GM23338 (cell line): ENCODE measurements at regions not wholly inside any gene's neighbourhood (a gene's known extent, or its start where the extent isn't known, plus 50 kb on each side); places are given as distances from the start of the nearest gene placed in this dataset.

ENCODE experiments used
- EZH2 ChIP-seq: fragments of 200-600 bp; sonication (generic); IDR thresholded peaks from one replicate; pipeline ENCODE4 v1.8.0; 2017; ENCODE audit warnings: antibody characterized with exemption, mild to moderate bottlenecking, low read depth; ENCODE audit not compliant: unreplicated experiment
- TF ChIP-seq, protein P1 (sequence below), 2 experiments: fragments of 200-600 bp in 1 of 2; sonication (generic) in 1 of 2; conservative IDR thresholded peaks; 2 replicates each; pipeline versions ENCODE4 v1.5.1 to v1.6.1; 2016 to 2017; ENCODE audit warnings: antibody characterized with exemption in 2 of 2, low read depth in 2 of 2, mild to moderate bottlenecking in 2 of 2, moderate library complexity in 1 of 2

DNA sequence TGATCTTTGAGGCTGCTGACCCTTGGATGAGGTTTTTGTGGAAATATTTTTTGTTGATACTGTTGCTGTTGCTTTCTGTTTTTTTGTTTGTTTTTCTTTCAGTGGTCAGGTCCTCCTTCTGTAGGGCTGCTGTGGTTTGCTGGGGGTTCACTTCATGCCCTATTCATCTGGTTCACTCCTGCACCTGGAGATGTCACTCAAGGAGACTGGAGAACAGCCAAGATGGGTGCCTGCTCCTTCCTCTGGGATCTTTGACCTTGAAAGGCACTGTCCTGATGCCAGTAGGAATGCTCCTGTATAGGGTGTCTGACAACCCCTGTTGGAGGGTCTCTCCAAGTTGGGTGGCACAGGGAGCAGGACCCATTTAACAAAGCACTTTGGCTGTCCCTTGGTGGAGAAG, 67.0 kb upstream of the ACTBL2 start:
- TF ChIP-seq, protein P1, sequence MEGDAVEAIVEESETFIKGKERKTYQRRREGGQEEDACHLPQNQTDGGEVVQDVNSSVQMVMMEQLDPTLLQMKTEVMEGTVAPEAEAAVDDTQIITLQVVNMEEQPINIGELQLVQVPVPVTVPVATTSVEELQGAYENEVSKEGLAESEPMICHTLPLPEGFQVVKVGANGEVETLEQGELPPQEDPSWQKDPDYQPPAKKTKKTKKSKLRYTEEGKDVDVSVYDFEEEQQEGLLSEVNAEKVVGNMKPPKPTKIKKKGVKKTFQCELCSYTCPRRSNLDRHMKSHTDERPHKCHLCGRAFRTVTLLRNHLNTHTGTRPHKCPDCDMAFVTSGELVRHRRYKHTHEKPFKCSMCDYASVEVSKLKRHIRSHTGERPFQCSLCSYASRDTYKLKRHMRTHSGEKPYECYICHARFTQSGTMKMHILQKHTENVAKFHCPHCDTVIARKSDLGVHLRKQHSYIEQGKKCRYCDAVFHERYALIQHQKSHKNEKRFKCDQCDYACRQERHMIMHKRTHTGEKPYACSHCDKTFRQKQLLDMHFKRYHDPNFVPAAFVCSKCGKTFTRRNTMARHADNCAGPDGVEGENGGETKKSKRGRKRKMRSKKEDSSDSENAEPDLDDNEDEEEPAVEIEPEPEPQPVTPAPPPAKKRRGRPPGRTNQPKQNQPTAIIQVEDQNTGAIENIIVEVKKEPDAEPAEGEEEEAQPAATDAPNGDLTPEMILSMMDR (conservative IDR thresholded peaks at IDR 0.05; ENCODE audit: low read depth in 2 of 2) = no peak
- TF ChIP-seq EZH2 = no peak
